ENCODE measurements at regions not wholly inside any gene's neighbourhood (a gene's known extent, or its start where the extent isn't known, plus 50 kb on each side); places are given as distances from the start of the nearest gene placed in this dataset.
"Not testable (repeated sequence)": the region's sequence is repeated elsewhere in the genome, so short reads cannot be mapped to it uniquely, and the experiment has no call there.

DNA sequence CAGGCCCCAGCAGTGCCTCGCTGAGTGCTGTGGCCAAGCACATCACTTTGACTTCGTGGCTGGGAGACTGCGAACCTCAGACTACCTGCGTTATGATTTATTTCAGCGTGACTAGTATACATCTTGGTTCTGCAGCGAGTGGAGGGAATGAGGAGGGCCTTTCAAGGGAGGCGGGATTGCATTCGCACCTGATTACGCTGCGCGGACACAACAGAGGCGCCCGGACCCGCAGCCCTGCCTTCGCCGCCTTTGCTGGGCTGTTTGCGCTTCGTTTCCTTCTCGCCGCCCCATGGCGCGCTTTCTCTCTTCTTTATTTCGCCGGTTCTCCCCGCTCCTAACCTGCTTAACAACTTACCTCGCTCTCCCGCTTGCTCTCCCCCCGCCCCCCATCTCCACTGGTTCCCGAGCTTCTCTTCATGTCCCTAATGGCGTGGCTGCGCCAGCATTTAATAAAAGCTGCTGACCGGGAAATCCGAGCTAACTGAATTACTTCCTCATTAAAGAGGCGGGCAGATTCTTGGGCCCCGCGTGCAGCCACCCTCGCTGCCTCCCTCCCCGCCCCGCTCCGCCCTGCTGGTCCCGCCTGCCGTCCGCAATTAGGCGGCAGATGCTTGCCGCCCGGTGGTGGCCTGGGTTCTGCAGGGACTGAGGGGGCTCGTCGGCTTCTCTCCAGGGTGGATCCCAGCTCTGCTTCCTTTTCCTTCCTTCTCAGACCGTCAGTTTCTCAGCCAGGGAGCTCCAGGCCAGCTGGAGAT lies 257.6 kb upstream of the SDK2 start:
- DNase-seq: peak in 2 of 6 experiments; percentile 9 to 36

DNA sequence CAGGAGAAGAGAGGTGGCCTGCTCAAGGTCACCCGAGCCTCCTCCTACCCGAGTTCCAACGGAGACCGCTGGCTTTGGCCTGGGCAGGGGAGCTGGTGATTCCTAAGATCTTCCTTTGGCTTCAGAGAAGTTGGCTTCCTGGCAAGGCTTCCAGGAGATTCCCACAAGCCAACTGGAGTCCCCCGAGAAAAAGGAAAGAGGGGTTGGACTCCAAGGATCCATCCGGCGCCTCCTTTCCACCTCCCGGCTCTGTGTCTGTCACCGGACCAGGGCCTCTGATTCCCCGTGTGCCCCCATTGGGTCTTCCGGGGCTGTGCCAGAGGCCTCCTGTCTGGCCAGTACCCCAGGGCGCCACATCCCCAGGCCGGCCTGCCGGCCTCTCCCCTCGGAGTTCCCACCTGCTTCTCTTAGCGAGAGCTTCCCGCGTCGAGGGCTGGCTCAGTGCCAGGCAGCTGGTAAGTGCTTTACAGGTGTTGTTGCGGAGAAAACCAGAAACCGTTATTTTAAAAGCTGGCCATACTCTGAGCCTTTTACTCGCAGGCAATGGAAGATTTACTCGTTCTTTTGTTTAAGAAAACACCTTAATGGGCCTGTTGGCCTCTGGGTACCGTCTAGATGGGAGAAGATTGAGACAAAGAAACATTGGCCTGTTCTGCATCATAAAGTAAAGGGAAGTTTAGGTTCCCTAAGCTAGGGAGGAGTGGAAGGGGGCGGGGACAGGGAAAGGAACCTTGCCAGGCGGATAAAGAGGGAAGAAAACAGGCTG lies 258.4 kb upstream of the SDK2 start:
- DNase-seq: peak in 2 of 6 experiments; percentile 3 to 29

GRCh38 chr17:73906896-73907870 lies 262.9 kb upstream of the SDK2 start:
- no peak for DNase-seq

GRCh38 chr17:73909186-73909585 lies 264.9 kb upstream of the SDK2 start:
- DNase-seq: no peak

- no peak for DNase-seq
Measured at GRCh38 chr17:73910206-73910605, 266.0 kb upstream of the SDK2 start.

GRCh38 chr17:73910821-73911515 lies 266.7 kb upstream of the SDK2 start:
- no peak for DNase-seq

GRCh38 chr17:73911726-73912372 lies 267.6 kb upstream of the SDK2 start:
- no peak for DNase-seq

DNA sequence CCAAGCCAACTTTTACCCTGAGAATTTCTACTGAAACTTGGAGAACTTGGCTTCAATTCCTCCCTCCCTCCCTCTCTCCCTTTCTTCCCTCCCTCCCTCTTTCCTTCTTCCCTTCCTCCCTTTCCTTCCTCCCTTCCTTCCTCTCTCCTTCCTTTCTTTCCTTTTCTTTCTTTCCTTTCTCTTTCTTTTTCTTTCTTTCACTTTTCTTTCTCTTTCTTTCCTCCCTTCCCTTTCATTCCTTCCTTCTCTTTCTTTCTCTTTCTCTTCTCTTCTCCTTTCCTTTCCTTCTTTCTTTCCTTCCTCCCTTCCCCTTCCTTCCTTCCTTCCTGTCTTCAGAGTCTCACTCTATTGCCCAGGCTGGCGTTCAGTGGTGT lies 268.1 kb upstream of the SDK2 start:
- no peak for DNase-seq

GRCh38 chr17:73914536-73915274 lies 270.5 kb upstream of the SDK2 start:
- DNase-seq: no peak

DNA sequence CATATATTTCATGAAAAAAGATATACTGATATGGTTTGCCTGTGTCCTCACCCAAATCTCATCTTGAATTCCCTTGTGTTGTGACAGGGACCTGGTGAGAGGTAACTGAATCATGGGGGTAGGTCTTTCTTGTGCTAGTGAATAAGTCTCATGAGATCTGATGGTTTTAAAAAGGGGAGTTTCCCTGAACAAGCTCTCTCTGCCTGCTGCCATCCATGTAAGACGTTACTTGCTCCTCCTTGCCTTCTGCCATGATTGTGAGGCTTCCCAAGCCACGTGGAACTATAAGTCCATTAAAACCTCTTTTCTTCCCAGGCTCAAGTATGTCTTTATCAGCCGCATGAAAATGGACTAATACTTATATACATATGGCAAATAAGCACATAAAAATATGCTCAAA lies 274.8 kb upstream of the SDK2 start:
- DNase-seq: not testable (repeated sequence)

- no peak for DNase-seq
Measured at GRCh38 chr17:73921306-73921705, 277.1 kb upstream of the SDK2 start.

DNA sequence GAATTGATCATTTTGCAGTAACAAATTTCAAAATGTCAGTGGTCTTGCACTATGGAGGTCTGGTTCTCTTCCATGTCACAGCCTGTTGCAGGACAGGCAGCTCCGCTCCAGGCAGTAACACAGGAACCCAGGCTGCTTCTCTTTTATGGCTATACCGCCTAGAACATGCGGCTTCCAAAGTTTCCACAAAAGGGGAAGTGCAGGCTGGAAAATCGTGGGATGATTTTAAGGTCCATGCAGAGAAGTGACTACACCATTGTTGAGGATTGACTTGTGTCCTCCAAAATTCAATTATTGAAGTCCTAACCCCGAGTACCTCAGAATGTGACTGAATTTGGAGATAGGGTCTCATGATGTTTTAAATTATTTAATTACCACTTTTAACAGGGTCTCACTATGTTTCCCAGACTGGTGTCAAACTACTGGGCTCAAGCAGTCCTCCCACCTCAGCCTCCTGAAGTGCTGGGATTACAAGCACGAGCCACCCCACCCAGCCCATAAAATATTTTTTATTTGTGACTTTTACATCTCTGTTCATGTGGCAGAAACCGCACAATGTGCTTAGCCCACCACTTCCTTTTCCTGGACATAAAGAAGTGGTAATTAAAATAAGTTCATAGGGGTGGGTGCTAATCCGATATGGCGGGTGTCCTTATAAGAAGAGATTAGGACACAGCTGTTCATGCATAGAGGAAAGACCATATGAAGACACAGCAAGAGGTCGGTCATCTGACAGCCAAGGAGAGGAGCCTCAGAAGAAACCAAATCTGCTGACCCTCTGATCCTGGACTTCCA lies 279.2 kb upstream of the RPL38 start:
- no peak for DNase-seq

DNA sequence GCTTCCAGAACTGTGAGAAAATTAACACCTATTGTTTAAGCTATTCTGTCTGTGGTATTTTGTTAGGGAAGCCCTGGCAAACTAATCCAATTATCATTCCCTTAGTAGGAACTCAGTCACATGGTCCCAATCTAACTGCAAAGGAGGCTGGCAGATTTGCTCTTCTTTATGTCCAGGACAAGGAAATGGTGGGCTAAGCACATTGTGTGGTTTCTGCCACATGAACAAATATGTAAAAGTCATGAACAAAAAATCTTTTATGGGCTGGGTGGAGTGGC lies 278.6 kb upstream of the RPL38 start:
- no peak for DNase-seq

GRCh38 chr17:73929860-73930430 lies 273.5 kb upstream of the RPL38 start:
- DNase-seq: no peak

- no peak for DNase-seq
Measured at GRCh38 chr17:73932216-73932749, 271.2 kb upstream of the RPL38 start.

GRCh38 chr17:73933164-73933766 lies 270.2 kb upstream of the RPL38 start:
- no peak for DNase-seq

GRCh38 chr17:73933871-73934270 lies 269.6 kb upstream of the RPL38 start:
- no peak for DNase-seq

- no peak for DNase-seq
Measured at GRCh38 chr17:73934696-73935095, 268.8 kb upstream of the RPL38 start.

- DNase-seq: no peak
Measured at GRCh38 chr17:73936908-73937627, 266.4 kb upstream of the RPL38 start.
